ENCODE measurements at regions not wholly inside any gene's neighbourhood (a gene's known extent, or its start where the extent isn't known, plus 50 kb on each side); places are given as distances from the start of the nearest gene placed in this dataset.

DNA sequence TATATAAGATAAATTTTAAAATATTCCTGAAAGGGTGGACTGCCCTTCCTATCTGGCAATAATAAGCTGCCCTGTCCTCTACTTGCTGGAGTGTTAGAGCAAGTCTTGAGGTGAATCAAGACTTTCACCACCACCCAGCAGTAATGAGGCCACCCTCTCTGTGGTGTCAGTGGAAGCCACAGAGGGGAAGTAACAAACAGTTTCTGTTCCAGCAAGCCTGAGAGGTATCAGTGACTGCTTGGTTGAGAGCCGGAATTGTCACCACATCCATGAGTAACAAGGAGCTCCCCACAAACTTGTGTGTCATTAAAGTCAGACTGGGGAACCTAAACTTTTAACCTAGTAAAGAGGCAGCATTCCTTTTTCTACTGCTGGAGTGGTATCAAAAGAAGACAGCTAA is 532.7 kb upstream of the SPRY2 start (continued):
- TF ChIP-seq, protein P1, sequence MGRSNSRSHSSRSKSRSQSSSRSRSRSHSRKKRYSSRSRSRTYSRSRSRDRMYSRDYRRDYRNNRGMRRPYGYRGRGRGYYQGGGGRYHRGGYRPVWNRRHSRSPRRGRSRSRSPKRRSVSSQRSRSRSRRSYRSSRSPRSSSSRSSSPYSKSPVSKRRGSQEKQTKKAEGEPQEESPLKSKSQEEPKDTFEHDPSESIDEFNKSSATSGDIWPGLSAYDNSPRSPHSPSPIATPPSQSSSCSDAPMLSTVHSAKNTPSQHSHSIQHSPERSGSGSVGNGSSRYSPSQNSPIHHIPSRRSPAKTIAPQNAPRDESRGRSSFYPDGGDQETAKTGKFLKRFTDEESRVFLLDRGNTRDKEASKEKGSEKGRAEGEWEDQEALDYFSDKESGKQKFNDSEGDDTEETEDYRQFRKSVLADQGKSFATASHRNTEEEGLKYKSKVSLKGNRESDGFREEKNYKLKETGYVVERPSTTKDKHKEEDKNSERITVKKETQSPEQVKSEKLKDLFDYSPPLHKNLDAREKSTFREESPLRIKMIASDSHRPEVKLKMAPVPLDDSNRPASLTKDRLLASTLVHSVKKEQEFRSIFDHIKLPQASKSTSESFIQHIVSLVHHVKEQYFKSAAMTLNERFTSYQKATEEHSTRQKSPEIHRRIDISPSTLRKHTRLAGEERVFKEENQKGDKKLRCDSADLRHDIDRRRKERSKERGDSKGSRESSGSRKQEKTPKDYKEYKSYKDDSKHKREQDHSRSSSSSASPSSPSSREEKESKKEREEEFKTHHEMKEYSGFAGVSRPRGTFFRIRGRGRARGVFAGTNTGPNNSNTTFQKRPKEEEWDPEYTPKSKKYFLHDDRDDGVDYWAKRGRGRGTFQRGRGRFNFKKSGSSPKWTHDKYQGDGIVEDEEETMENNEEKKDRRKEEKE (IDR thresholded peaks at IDR 0.05), result no peak
- TF ChIP-seq SRF (IDR thresholded peaks at IDR 0.05; ENCODE audit: low read depth in 2 of 2, low read length in 2 of 2) (no peak), NFIC (IDR thresholded peaks at IDR 0.05; ENCODE audit: low read depth, low read length) (peak; percentile 19; the same call in 1 of the 2 replicates), RB1 (IDR thresholded peaks at IDR 0.05; ENCODE audit: borderline replicate concordance) (no peak), FOXM1 (IDR thresholded peaks at IDR 0.05; ENCODE audit: low read depth, low read length) (no peak), PAX5 (IDR thresholded peaks at IDR 0.05; ENCODE audit: borderline replicate concordance, low read depth, low read length) (peak; percentile 55), BRCA1 (IDR thresholded peaks at IDR 0.05; ENCODE audit: low read depth, low read length) (no peak), EGR1 (IDR thresholded peaks at IDR 0.05; ENCODE audit: borderline replicate concordance in 1 of 2, low read depth in 2 of 2, low read length in 2 of 2) (no peak), MXI1 (IDR thresholded peaks at IDR 0.05; ENCODE audit: low read depth, low read length) (no peak), DPF2 (IDR thresholded peaks at IDR 0.05) (peak; percentile 95), IKZF2 (IDR thresholded peaks at IDR 0.05) (peak; percentile 96 to 97), ESRRA (IDR thresholded peaks at IDR 0.05; ENCODE audit: low read length) (no peak), RUNX3 (IDR thresholded peaks at IDR 0.05; ENCODE audit: low read length) (peak; percentile 85), IRF4 (IDR thresholded peaks at IDR 0.05; ENCODE audit: low read depth, low read length) (0 out of 2 replicates have a peak, but pooled peaks have one; percentile 21)
- TF ChIP-seq, protein P2, sequence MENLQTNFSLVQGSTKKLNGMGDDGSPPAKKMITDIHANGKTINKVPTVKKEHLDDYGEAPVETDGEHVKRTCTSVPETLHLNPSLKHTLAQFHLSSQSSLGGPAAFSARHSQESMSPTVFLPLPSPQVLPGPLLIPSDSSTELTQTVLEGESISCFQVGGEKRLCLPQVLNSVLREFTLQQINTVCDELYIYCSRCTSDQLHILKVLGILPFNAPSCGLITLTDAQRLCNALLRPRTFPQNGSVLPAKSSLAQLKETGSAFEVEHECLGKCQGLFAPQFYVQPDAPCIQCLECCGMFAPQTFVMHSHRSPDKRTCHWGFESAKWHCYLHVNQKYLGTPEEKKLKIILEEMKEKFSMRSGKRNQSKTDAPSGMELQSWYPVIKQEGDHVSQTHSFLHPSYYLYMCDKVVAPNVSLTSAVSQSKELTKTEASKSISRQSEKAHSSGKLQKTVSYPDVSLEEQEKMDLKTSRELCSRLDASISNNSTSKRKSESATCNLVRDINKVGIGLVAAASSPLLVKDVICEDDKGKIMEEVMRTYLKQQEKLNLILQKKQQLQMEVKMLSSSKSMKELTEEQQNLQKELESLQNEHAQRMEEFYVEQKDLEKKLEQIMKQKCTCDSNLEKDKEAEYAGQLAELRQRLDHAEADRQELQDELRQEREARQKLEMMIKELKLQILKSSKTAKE (IDR thresholded peaks at IDR 0.05; ENCODE audit: low read depth, poor library complexity, severe bottlenecking), result peak; percentile 29
- TF ChIP-seq, protein P3, sequence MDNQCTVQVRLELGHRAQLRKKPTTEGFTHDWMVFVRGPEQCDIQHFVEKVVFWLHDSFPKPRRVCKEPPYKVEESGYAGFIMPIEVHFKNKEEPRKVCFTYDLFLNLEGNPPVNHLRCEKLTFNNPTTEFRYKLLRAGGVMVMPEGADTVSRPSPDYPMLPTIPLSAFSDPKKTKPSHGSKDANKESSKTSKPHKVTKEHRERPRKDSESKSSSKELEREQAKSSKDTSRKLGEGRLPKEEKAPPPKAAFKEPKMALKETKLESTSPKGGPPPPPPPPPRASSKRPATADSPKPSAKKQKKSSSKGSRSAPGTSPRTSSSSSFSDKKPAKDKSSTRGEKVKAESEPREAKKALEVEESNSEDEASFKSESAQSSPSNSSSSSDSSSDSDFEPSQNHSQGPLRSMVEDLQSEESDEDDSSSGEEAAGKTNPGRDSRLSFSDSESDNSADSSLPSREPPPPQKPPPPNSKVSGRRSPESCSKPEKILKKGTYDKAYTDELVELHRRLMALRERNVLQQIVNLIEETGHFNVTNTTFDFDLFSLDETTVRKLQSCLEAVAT (IDR thresholded peaks at IDR 0.05), result peak; percentile 86
- TF ChIP-seq, protein P4, sequence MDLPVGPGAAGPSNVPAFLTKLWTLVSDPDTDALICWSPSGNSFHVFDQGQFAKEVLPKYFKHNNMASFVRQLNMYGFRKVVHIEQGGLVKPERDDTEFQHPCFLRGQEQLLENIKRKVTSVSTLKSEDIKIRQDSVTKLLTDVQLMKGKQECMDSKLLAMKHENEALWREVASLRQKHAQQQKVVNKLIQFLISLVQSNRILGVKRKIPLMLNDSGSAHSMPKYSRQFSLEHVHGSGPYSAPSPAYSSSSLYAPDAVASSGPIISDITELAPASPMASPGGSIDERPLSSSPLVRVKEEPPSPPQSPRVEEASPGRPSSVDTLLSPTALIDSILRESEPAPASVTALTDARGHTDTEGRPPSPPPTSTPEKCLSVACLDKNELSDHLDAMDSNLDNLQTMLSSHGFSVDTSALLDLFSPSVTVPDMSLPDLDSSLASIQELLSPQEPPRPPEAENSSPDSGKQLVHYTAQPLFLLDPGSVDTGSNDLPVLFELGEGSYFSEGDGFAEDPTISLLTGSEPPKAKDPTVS (IDR thresholded peaks at IDR 0.05; ENCODE audit: low read depth, low read length), result no peak
- TF ChIP-seq, protein P5, sequence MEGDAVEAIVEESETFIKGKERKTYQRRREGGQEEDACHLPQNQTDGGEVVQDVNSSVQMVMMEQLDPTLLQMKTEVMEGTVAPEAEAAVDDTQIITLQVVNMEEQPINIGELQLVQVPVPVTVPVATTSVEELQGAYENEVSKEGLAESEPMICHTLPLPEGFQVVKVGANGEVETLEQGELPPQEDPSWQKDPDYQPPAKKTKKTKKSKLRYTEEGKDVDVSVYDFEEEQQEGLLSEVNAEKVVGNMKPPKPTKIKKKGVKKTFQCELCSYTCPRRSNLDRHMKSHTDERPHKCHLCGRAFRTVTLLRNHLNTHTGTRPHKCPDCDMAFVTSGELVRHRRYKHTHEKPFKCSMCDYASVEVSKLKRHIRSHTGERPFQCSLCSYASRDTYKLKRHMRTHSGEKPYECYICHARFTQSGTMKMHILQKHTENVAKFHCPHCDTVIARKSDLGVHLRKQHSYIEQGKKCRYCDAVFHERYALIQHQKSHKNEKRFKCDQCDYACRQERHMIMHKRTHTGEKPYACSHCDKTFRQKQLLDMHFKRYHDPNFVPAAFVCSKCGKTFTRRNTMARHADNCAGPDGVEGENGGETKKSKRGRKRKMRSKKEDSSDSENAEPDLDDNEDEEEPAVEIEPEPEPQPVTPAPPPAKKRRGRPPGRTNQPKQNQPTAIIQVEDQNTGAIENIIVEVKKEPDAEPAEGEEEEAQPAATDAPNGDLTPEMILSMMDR (IDR thresholded peaks at IDR 0.05 in 2 of 3, conservative IDR thresholded peaks at IDR 0.05 in 1 of 3; ENCODE audit: control insufficient read depth in 2 of 3, extremely low read depth in 1 of 3, insufficient read depth in 1 of 3, low read depth in 3 of 3, low read length in 3 of 3), result no peak

Measured in GM12878 (cell line).